NCI-H1417 treated with DMSO at 0.1 percent for 48 hours (cell line): ENCODE measurements at regions not wholly inside any gene's neighbourhood (a gene's known extent, or its start where the extent isn't known, plus 50 kb on each side); places are given as distances from the start of the nearest gene placed in this dataset.
"Not testable (repeated sequence)": the region's sequence is repeated elsewhere in the genome, so short reads cannot be mapped to it uniquely, and the experiment has no call there.

Experiments
- DNase-seq: peaks from one replicate; lab custom pipeline; 2025; lab: John Stamatoyannopoulos, UW

GRCh38 chr4:42284030-42284429, 113.3 kb upstream of the SHISA3 start:
- DNase-seq: no peak

GRCh38 chr4:42288876-42289275, 108.4 kb upstream of the SHISA3 start:
- DNase-seq: not testable (repeated sequence)

- DNase-seq: not testable (repeated sequence)
Observed at GRCh38 chr4:42292192-42292591, 105.1 kb upstream of the SHISA3 start.

GRCh38 chr4:42293967-42294813, 103.1 kb upstream of the SHISA3 start:
- no peak for DNase-seq

GRCh38 chr4:42296196-42296595, 101.1 kb upstream of the SHISA3 start:
- DNase-seq: no peak

GRCh38 chr4:42302348-42302747, 94.9 kb upstream of the SHISA3 start:
- DNase-seq: no peak

- DNase-seq: no peak
Observed at GRCh38 chr4:42306221-42307109, 90.8 kb upstream of the SHISA3 start.

- DNase-seq: no peak
Observed at GRCh38 chr4:42308247-42308646, 89.0 kb upstream of the SHISA3 start.

GRCh38 chr4:42309361-42310260, 87.7 kb upstream of the SHISA3 start:
- DNase-seq: no peak

GRCh38 chr4:42310358-42310757, 86.9 kb upstream of the SHISA3 start:
- no peak for DNase-seq

GRCh38 chr4:42310806-42311205, 86.5 kb upstream of the SHISA3 start:
- no peak for DNase-seq

GRCh38 chr4:42311591-42311990, 85.7 kb upstream of the SHISA3 start:
- DNase-seq: no peak

- not testable (repeated sequence) for DNase-seq
Observed at GRCh38 chr4:42313420-42313819, 83.9 kb upstream of the SHISA3 start.

GRCh38 chr4:42313872-42314271, 83.4 kb upstream of the SHISA3 start:
- DNase-seq: no peak

GRCh38 chr4:42315231-42315630, 82.1 kb upstream of the SHISA3 start:
- no peak for DNase-seq

- no peak for DNase-seq
Observed at GRCh38 chr4:42320822-42321388, 76.4 kb upstream of the SHISA3 start.

- DNase-seq: no peak
Observed at GRCh38 chr4:42326040-42326439, 71.2 kb upstream of the SHISA3 start.

- no peak for DNase-seq
Observed at GRCh38 chr4:42326524-42326923, 70.8 kb upstream of the SHISA3 start.

- DNase-seq: no peak
Observed at GRCh38 chr4:42327323-42327722, 70.0 kb upstream of the SHISA3 start.

- no peak for DNase-seq
Observed at GRCh38 chr4:42328978-42329377, 68.3 kb upstream of the SHISA3 start.

- DNase-seq: no peak
Observed at GRCh38 chr4:42329421-42329820, 67.9 kb upstream of the SHISA3 start.
